ENCODE measurements at regions not wholly inside any gene's neighbourhood (a gene's known extent, or its start where the extent isn't known, plus 50 kb on each side); places are given as distances from the start of the nearest gene placed in this dataset.
A peak's percentile ranks its signal among the peaks of the same experiment; 100 is the strongest.

DNA sequence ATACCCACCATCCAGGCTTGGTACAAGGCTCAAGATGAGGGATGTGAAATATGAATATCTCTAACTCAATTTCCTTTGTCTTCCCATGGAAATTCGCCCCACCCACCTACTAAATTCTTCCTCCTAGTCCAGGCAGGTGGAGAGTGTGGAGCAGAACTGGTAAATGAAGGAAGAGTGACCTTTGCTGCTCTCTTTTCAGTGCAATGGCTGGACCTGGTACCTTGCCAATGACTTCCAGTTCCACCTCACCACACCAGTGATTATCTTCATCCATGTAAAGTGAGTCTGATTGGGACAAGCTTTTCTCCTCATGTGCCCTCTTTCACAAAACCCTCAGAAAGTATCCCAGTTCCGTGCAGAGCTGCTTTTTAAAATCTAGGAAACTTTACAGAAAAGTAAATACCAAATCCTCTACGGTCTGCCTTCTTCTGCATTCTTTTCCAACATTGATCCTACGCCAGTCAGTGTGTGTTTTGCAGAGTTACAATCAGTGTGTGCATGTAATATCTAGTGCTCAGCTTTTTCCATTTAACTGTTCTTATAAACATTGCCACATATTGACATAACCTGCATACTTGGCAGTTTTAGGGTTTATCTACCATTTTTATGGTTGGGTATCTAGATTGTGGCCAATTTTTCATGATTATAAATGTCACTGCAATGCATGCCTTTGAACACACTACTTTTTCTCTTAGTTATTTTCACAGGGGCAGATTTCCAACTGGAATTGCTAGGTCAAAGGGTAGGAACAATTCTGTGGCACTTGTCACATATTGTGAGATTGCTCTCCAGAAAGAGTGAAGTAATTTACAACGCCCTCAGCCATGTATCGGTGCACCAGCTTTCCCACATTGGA is 86.5 kb upstream of the SEC11C start:
- Mint-ChIP-seq H3K4me3 (no peak overlapping the region), H3K27ac (no peak overlapping the region), H3K9me3 (no peaks in the 10 kb centered on the region), H3K36me3 (ENCODE audit: low read depth) (no peaks in the 10 kb centered on the region), H3K4me1 (ENCODE audit: low read depth) (no peaks in the 10 kb centered on the region), H3K27me3 (peaks cover 33% of the 10 kb centered on the region)
- no peak for DNase-seq

DNA sequence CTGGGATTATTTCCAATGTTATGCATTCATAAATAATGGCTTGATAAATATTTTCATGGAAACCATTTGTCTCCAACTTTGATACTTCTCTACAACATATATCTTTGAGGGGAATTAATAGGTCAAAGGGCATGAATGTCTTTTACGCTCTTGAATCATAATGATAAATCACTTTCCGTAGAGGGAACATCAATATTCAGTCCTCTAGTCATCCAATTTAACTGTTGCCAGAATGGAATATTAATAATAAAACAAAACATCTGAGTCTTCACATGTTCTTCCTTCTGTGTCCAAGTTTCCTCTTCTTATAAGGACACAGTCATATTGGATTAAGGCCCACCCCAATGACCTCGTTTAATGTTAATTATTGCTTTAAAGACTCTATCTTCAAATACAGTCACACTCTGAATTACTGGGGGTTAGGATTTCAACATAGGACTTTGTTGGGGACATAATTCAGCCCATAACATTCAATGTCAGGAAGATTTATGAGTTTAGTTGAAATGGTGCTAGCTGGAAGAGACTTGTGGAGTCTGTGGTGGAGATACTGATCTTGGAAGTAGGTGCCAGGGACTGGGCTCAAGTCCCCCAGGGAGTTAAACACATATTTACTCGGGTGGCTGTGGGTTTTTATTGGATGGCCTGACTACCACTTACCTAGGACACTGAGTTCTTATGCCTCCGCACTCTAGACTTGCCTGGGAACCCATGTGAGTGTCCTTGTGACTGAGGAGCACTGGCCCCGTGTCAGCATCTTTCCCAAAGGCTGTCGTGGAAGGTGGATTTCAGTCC is 85.0 kb upstream of the SEC11C start:
- no peaks in the 10 kb centered on the region for H3K4me1 Mint-ChIP-seq (ENCODE audit: low read depth)
- peaks cover 30% of the 10 kb centered on the region for H3K27me3 Mint-ChIP-seq
- no peaks in the 10 kb centered on the region for H3K9me3 Mint-ChIP-seq
- no peak for DNase-seq
- H3K27ac Mint-ChIP-seq: no peak overlapping the region
- no peaks in the 10 kb centered on the region for H3K36me3 Mint-ChIP-seq (ENCODE audit: low read depth)
- no peak overlapping the region for H3K4me3 Mint-ChIP-seq

- Mint-ChIP-seq H3K27me3 (peaks cover 28% of the 10 kb centered on the region), H3K4me3 (no peak overlapping the region), H3K36me3 (ENCODE audit: low read depth) (no peaks in the 10 kb centered on the region), H3K4me1 (ENCODE audit: low read depth) (no peaks in the 10 kb centered on the region), H3K27ac (no peak overlapping the region), H3K9me3 (no peaks in the 10 kb centered on the region)
- no peak for DNase-seq
Measured at GRCh38 chr18:59055345-59056032, 84.2 kb upstream of the SEC11C start.

DNA sequence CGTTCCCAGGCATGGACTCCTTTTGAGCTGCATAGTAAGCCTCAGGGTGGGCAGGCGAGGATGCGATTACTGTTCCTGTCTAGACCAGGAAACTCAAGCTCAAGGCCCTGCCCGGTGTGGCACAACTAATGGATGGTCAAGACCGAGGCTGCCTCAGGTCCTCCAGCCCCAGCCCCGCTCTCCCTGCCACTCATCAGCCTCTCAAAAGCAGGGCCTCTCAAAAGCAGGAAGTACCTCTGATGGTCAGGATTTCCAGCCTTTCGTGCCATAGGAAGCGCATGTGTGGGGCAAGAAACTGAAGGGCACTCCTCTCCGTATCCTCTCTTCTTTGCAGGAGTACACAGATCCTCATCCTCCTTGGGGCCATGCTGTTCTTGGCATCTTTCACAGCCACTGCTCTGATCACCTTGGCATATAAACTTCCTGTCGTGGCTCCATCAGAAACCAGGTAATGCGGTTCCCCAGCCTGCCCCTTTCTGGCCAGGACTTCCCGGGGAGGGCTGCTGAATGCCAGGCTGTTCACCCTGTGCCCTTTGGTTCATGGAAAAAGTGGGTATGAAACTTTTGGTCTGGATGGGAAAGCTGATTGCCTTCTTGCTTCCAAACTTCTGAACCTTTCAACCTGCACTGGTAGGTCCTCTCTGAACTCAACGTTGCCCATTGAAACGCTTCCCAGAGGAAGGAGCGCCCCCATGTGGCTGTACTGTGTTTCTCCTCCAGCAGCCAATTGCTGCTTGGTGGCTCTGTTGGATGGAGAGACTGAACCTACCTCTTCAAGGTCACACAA is 82.8 kb upstream of the SEC11C start:
- Mint-ChIP-seq H3K9me3 (no peaks in the 10 kb centered on the region), H3K4me1 (ENCODE audit: low read depth) (no peaks in the 10 kb centered on the region), H3K27me3 (peaks cover 31% of the 10 kb centered on the region), H3K4me3 (no peak overlapping the region), H3K36me3 (ENCODE audit: low read depth) (no peaks in the 10 kb centered on the region), H3K27ac (no peak overlapping the region)
- DNase-seq: peak; percentile 67

GRCh38 chr18:59057493-59057795 is 82.2 kb upstream of the SEC11C start:
- H3K4me1 Mint-ChIP-seq (ENCODE audit: low read depth): no peaks in the 10 kb centered on the region
- no peak for DNase-seq
- H3K36me3 Mint-ChIP-seq (ENCODE audit: low read depth): no peaks in the 10 kb centered on the region
- peaks cover 36% of the 10 kb centered on the region for H3K27me3 Mint-ChIP-seq
- H3K27ac Mint-ChIP-seq: no peak overlapping the region
- no peaks in the 10 kb centered on the region for H3K9me3 Mint-ChIP-seq
- H3K4me3 Mint-ChIP-seq: no peak overlapping the region

GRCh38 chr18:59057969-59058368 is 81.7 kb upstream of the SEC11C start:
- peaks cover 36% of the 10 kb centered on the region for H3K27me3 Mint-ChIP-seq
- H3K4me3 Mint-ChIP-seq: no peak overlapping the region
- no peaks in the 10 kb centered on the region for H3K4me1 Mint-ChIP-seq (ENCODE audit: low read depth)
- H3K9me3 Mint-ChIP-seq: no peaks in the 10 kb centered on the region
- H3K27ac Mint-ChIP-seq: no peak overlapping the region
- DNase-seq: no peak
- H3K36me3 Mint-ChIP-seq (ENCODE audit: low read depth): no peaks in the 10 kb centered on the region

- Mint-ChIP-seq H3K27me3 (peaks cover 34% of the 10 kb centered on the region), H3K9me3 (no peaks in the 10 kb centered on the region), H3K4me3 (no peak overlapping the region), H3K36me3 (ENCODE audit: low read depth) (no peaks in the 10 kb centered on the region), H3K27ac (no peak overlapping the region), H3K4me1 (ENCODE audit: low read depth) (no peaks in the 10 kb centered on the region)
- DNase-seq: no peak
Measured at GRCh38 chr18:59059140-59059539, 80.5 kb upstream of the SEC11C start.

- no peak overlapping the region for H3K4me3 Mint-ChIP-seq
- H3K9me3 Mint-ChIP-seq: no peaks in the 10 kb centered on the region
- no peak overlapping the region for H3K27ac Mint-ChIP-seq
- peaks cover 34% of the 10 kb centered on the region for H3K27me3 Mint-ChIP-seq
- H3K4me1 Mint-ChIP-seq (ENCODE audit: low read depth): no peaks in the 10 kb centered on the region
- no peaks in the 10 kb centered on the region for H3K36me3 Mint-ChIP-seq (ENCODE audit: low read depth)
- DNase-seq: no peak
Measured at GRCh38 chr18:59060551-59060950, 79.1 kb upstream of the SEC11C start.

GRCh38 chr18:59061914-59062642 is 77.6 kb upstream of the SEC11C start:
- no peak overlapping the region for H3K4me3 Mint-ChIP-seq
- H3K27me3 Mint-ChIP-seq: peaks cover 32% of the 10 kb centered on the region
- no peaks in the 10 kb centered on the region for H3K9me3 Mint-ChIP-seq
- H3K36me3 Mint-ChIP-seq (ENCODE audit: low read depth): no peaks in the 10 kb centered on the region
- no peak for DNase-seq
- H3K27ac Mint-ChIP-seq: no peak overlapping the region
- H3K4me1 Mint-ChIP-seq (ENCODE audit: low read depth): no peaks in the 10 kb centered on the region

- H3K27me3 Mint-ChIP-seq: peaks cover 31% of the 10 kb centered on the region
- no peaks in the 10 kb centered on the region for H3K4me1 Mint-ChIP-seq (ENCODE audit: low read depth)
- no peak overlapping the region for H3K27ac Mint-ChIP-seq
- H3K36me3 Mint-ChIP-seq (ENCODE audit: low read depth): no peaks in the 10 kb centered on the region
- H3K4me3 Mint-ChIP-seq: no peak overlapping the region
- no peak for DNase-seq
- H3K9me3 Mint-ChIP-seq: no peaks in the 10 kb centered on the region
Measured at GRCh38 chr18:59062643-59063006, 77.1 kb upstream of the SEC11C start.

- H3K4me3 Mint-ChIP-seq: no peak overlapping the region
- H3K4me1 Mint-ChIP-seq (ENCODE audit: low read depth): no peaks in the 10 kb centered on the region
- peaks cover 31% of the 10 kb centered on the region for H3K27me3 Mint-ChIP-seq
- no peaks in the 10 kb centered on the region for H3K9me3 Mint-ChIP-seq
- no peak for DNase-seq
- no peaks in the 10 kb centered on the region for H3K36me3 Mint-ChIP-seq (ENCODE audit: low read depth)
- H3K27ac Mint-ChIP-seq: no peak overlapping the region
Measured at GRCh38 chr18:59063300-59063906, 76.3 kb upstream of the SEC11C start.

DNA sequence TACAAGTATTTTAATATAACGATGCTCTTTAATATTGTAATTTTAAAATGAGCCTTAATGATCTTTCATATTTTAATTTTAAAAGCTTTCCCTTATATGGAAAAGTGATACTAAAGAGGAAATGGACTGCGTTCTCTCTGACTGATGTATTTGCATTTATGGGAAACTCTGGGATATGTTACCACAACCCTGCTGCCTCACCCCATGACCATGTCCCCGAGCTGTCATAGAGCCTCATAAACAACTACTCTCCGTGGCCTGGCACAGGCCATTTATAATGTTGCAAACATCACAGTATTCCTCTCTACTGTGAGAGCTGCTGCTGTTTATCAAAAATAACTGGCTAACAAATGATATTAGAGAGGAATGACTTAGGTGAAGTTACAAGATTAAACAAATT is 75.8 kb upstream of the SEC11C start:
- Mint-ChIP-seq H3K36me3 (ENCODE audit: low read depth) (no peaks in the 10 kb centered on the region), H3K9me3 (no peaks in the 10 kb centered on the region), H3K4me3 (no peak overlapping the region), H3K27me3 (peaks cover 30% of the 10 kb centered on the region), H3K27ac (no peak overlapping the region), H3K4me1 (ENCODE audit: low read depth) (no peaks in the 10 kb centered on the region)
- no peak for DNase-seq

GRCh38 chr18:59065684-59066083 is 74.0 kb upstream of the SEC11C start:
- H3K4me1 Mint-ChIP-seq (ENCODE audit: low read depth): peaks cover 1% of the 10 kb centered on the region
- no peaks in the 10 kb centered on the region for H3K9me3 Mint-ChIP-seq
- H3K27me3 Mint-ChIP-seq: peaks cover 22% of the 10 kb centered on the region
- no peak for DNase-seq
- H3K36me3 Mint-ChIP-seq (ENCODE audit: low read depth): no peaks in the 10 kb centered on the region
- H3K4me3 Mint-ChIP-seq: no peak overlapping the region
- no peak overlapping the region for H3K27ac Mint-ChIP-seq
